DND-41 (cell line): ENCODE measurements at regions not wholly inside any gene's neighbourhood (a gene's known extent, or its start where the extent isn't known, plus 50 kb on each side); places are given as distances from the start of the nearest gene placed in this dataset.

Source experiments
- EZH2 ChIP-seq: IDR thresholded peaks from 3 replicates; pipeline ENCODE4 v1.6.1; 2012; ENCODE audit warnings: borderline replicate concordance, low read depth, mild to moderate bottlenecking, moderate library complexity, low read length, inconsistent platforms; ENCODE audit not compliant: severe bottlenecking
- TF ChIP-seq, protein P1 (sequence below): IDR thresholded peaks from 2 replicates; pipeline ENCODE4 v1.5.1; 2012; ENCODE audit warnings: borderline replicate concordance, low read length, moderate library complexity, mild to moderate bottlenecking; ENCODE audit not compliant: poor library complexity, severe bottlenecking; ENCODE audit errors: extremely low read depth

- TF ChIP-seq, protein P1, sequence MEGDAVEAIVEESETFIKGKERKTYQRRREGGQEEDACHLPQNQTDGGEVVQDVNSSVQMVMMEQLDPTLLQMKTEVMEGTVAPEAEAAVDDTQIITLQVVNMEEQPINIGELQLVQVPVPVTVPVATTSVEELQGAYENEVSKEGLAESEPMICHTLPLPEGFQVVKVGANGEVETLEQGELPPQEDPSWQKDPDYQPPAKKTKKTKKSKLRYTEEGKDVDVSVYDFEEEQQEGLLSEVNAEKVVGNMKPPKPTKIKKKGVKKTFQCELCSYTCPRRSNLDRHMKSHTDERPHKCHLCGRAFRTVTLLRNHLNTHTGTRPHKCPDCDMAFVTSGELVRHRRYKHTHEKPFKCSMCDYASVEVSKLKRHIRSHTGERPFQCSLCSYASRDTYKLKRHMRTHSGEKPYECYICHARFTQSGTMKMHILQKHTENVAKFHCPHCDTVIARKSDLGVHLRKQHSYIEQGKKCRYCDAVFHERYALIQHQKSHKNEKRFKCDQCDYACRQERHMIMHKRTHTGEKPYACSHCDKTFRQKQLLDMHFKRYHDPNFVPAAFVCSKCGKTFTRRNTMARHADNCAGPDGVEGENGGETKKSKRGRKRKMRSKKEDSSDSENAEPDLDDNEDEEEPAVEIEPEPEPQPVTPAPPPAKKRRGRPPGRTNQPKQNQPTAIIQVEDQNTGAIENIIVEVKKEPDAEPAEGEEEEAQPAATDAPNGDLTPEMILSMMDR: no peak
- TF ChIP-seq EZH2: no peak
Observed at GRCh38 chr5:66410122-66410521, 186.1 kb upstream of the MAST4 start.
